Pancreas (tissue), 10 donors: ENCODE measurements at regions not wholly inside any gene's neighbourhood (a gene's known extent, or its start where the extent isn't known, plus 50 kb on each side); places are given as distances from the start of the nearest gene placed in this dataset.

Source experiments
- ATAC-seq, 4 donors: fragments of 200-7000 bp; cut with Tn5 transposase; one replicate each; pipeline versions ENCODE4 v1.8.0 to v1.9.1; 2020; ENCODE audit warnings: mild to moderate bottlenecking in 4 of 4, moderate library complexity in 4 of 4
- DNase-seq, 6 donors: peaks; one replicate each; pipeline ENCODE4 v3.0.0-alpha.2; 2020
- FAIRE-seq: peaks from 2 replicates; lab custom pipeline; 2012; peaks lifted over from hg19 to GRCh38; lab: Jason Lieb, UNC
- H3K27ac ChIP-seq, 4 donors: fragments of 200-600 bp; sonication (generic); 1 replicate in 3 of 4; 2 replicates in 1 of 4; pipeline versions ENCODE4 v1.5.0 to v1.8.0; 2020
- H3K27me3 ChIP-seq, 4 donors: fragments of 200-600 bp; one replicate each; pipeline ENCODE4 v1.8.0; 2021
- H3K36me3 ChIP-seq, 3 donors: fragments of 200-600 bp; sonication (generic) in 1 of 3; one replicate each; pipeline versions ENCODE4 v1.5.0 to v1.8.0; 2020 to 2021
- H3K4me1 ChIP-seq, 3 donors: fragments of 200-600 bp; one replicate each; pipeline ENCODE4 v1.8.0; 2021
- H3K4me3 ChIP-seq, 4 donors: fragments of 200-600 bp; sonication (generic) in 2 of 4; one replicate each; pipeline versions ENCODE4 v1.5.0 to v1.8.0; 2020 to 2021
- H3K9me3 ChIP-seq, 4 donors: fragments of 200-600 bp; one replicate each; pipeline ENCODE4 v1.8.0; 2021
- CTCF ChIP-seq, 4 donors: fragments of 200-600 bp; sonication (generic) in 3 of 4; IDR thresholded peaks; one replicate each; pipeline versions ENCODE4 v1.5.0 to v1.8.0; 2021; ENCODE audit warnings: antibody characterized with exemption in 4 of 4
- WGBS, 2 donors: extraction: QIAGEN DNeasy Blood & Tissue Kit; methylation state at CpG; one replicate each; pipeline ENCODE4 v1.1.7; 2013; 5-methylcytosine and 5-hydroxymethylcytosine counted together
- intact Hi-C, 3 donors: fragments of 100-400 bp; cut with DNase I; formaldehyde crosslinking; loops; one replicate each; pipeline versions ENCODE4 v1.11.1 to v1.14.2; 2022
- donor health status: healthy with polysubstance abuse.
- donor health status: DM: no; HTN: no; CAD: no; lungs with moderate emphysema.
- donor health status: DM: no; HTN: no; CAD: no.
- donor health status: control.
- donor health status: control.
- donor health status: Bipolar disorder and iron deficiency.
- donor health status: DM: yes; HTN: yes; CAD: no.
- donor health status: DM: no; HTN: no; CAD: no.
- donor health status: DM: no; HTN: no; CAD: no.
- donor health status: DM: yes; HTN: yes; CAD: no.

GRCh38 chr10:93218386-93218785 lies 144.7 kb downstream of the CYP26A1 start:
- H3K36me3 ChIP-seq = no peaks in the 10 kb centered on the region
- no peaks in the 10 kb centered on the region for H3K27me3 ChIP-seq
- FAIRE-seq (no peak), DNase-seq (no peak), ATAC-seq (no peak)
- no peak overlapping the region for H3K4me3 ChIP-seq
- H3K4me1 ChIP-seq = no peaks in the 10 kb centered on the region
- no peaks in the 10 kb centered on the region for H3K9me3 ChIP-seq
- intact Hi-C loops = no loop called here
- H3K27ac ChIP-seq = no peak overlapping the region
- TF ChIP-seq CTCF (IDR thresholded peaks at IDR 0.05) = no peak

DNA sequence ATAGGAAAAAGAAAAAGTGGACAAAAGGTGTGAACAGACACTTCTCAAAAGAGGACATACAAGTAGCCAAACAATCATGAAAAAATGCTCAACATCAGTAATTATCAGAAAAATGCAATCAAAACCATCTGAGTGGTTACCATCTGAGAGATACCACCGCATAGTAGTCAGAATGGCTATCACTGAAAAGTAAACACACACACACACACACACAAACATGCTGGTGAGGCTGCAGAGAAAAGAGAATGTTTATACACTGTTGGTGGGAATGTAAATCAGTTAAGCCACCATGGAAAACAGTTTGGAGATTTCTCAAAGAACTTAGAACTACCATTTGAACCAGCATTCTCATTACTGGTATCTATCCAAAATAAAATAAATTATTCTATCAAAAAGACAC lies 145.7 kb downstream of the CYP26A1 start:
- WGBS, 2 donors = 27 to 50% methylated on average over 1 of the region's 1 CpG
- DNase-seq (no peak), FAIRE-seq (no peak), ATAC-seq (no peak)
- Histone ChIP-seq H3K4me1 (no peaks in the 10 kb centered on the region), H3K27ac (no peak overlapping the region), H3K9me3 (no peaks in the 10 kb centered on the region), H3K27me3 (no peaks in the 10 kb centered on the region), H3K36me3 (no peaks in the 10 kb centered on the region), H3K4me3 (no peak overlapping the region)
- intact Hi-C loops = no loop called here
- no peak for TF ChIP-seq CTCF (IDR thresholded peaks at IDR 0.05)

- no peak for ATAC-seq
- no peak overlapping the region for H3K4me3 ChIP-seq
- intact Hi-C loops = no loop called here
Observed at GRCh38 chr10:93220296-93221170, 146.8 kb downstream of the CYP26A1 start.

DNA sequence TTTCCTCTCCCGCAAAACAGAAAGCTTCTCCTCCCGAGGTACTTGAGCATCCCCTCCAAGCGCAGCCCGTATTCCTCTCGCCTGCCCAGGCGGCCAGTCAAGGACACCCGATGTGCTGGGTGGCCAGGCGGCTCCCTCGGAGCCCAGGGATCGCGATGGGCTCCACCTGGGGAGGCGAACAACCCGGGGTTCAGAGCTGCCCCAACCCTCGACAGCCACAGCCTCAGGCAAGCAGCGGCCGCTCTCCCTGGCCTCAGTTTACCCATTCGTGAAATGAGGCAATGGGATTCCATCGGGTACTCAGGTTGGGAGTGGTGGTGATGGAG lies 147.4 kb downstream of the CYP26A1 start:
- no peak for ATAC-seq
- Histone ChIP-seq H3K27me3 (no peaks in the 10 kb centered on the region), H3K27ac (no peak overlapping the region), H3K9me3 (no peaks in the 10 kb centered on the region), H3K36me3 (no peaks in the 10 kb centered on the region), H3K4me1 (no peaks in the 10 kb centered on the region), H3K4me3 (no peak overlapping the region)
- TF ChIP-seq CTCF (IDR thresholded peaks at IDR 0.05) = no peak
- peak in 1 of 6 donors; percentile 53 for DNase-seq
- FAIRE-seq = no peak
- intact Hi-C loops = no loop called here
- WGBS, 2 donors = 79 to 89% methylated on average over 18 of the region's 18 CpGs

More at GRCh38 chr10:93220296-93221170, 146.8 kb downstream of the CYP26A1 start:
- WGBS, 2 donors = 63 to 70% methylated on average over 33 of the region's 33 CpGs
- no peak for TF ChIP-seq CTCF (IDR thresholded peaks at IDR 0.05)
- Histone ChIP-seq H3K27me3 (no peaks in the 10 kb centered on the region), H3K36me3 (no peaks in the 10 kb centered on the region), H3K27ac (no peak overlapping the region), H3K9me3 (no peaks in the 10 kb centered on the region), H3K4me1 (no peaks in the 10 kb centered on the region)
- FAIRE-seq (no peak), DNase-seq (no peak)

- 71 to 87% methylated on average over 5 of the region's 5 CpGs for WGBS, 2 donors
- TF ChIP-seq CTCF (IDR thresholded peaks at IDR 0.05) = no peak
- Histone ChIP-seq H3K27ac (no peak overlapping the region), H3K36me3 (no peaks in the 10 kb centered on the region), H3K4me1 (no peaks in the 10 kb centered on the region), H3K27me3 (no peaks in the 10 kb centered on the region), H3K4me3 (no peak overlapping the region), H3K9me3 (no peaks in the 10 kb centered on the region)
- ATAC-seq = no peak
- no peak for FAIRE-seq
- no peak for DNase-seq
- intact Hi-C loops = no loop called here
Observed at GRCh38 chr10:93221521-93221920, 147.8 kb downstream of the CYP26A1 start.
